A549 (cell line): ENCODE measurements at regions not wholly inside any gene's neighbourhood (a gene's known extent, or its start where the extent isn't known, plus 50 kb on each side); places are given as distances from the start of the nearest gene placed in this dataset.

Experiments used
- EHMT2 ChIP-seq: fragments of 200-600 bp; sonication (generic); IDR thresholded peaks from 2 replicates; pipeline ENCODE4 v1.6.1; 2016; ENCODE audit warnings: antibody characterized with exemption, low read depth, mild to moderate bottlenecking, moderate library complexity
- JUN ChIP-seq, 2 experiments: fragments of >200 bp; sonication (Bioruptor Twin); formaldehyde crosslinking; IDR thresholded peaks; 2 replicates in 1 of 2; 3 replicates in 1 of 2; pipeline ENCODE4 v1.6.1; 2016 to 2017
- JUNB ChIP-seq: fragments of >200 bp; sonication (Bioruptor Twin); formaldehyde crosslinking; IDR thresholded peaks from 2 replicates; pipeline ENCODE4 v1.6.1; 2016
- NFE2L2 ChIP-seq: fragments of 150-350 bp; conservative IDR thresholded peaks from 2 replicates; pipeline ENCODE4 v1.6.1; 2014; ENCODE audit warnings: low read length
- NR3C1 ChIP-seq: fragments of >200 bp; sonication (Bioruptor Twin); formaldehyde crosslinking; IDR thresholded peaks from 3 replicates; pipeline ENCODE4 v1.6.1; 2017
- PHF8 ChIP-seq: fragments of 200-600 bp; sonication (generic); IDR thresholded peaks from 2 replicates; pipeline ENCODE4 v1.6.1; 2016; ENCODE audit warnings: low read depth, mild to moderate bottlenecking, antibody characterized with exemption, moderate library complexity, borderline replicate concordance
- POLR2A ChIP-seq: IDR thresholded peaks from 2 replicates; pipeline ENCODE4 v1.6.1; 2012; ENCODE audit warnings: mild to moderate bottlenecking, low read length
- RAD21 ChIP-seq, 2 experiments: fragments of >200 bp in 1 of 2; sonication (Bioruptor Twin) in 1 of 2; formaldehyde crosslinking in 1 of 2; IDR thresholded peaks in 1 of 2; conservative IDR thresholded peaks in 1 of 2; 2 replicates in 1 of 2; 3 replicates in 1 of 2; pipeline ENCODE4 v1.6.1; 2012 to 2018; ENCODE audit warnings: inconsistent platforms in 1 of 2
- RFX5 ChIP-seq: fragments of 450-650 bp; IDR thresholded peaks from 2 replicates; pipeline ENCODE4 v1.7.1; 2014; ENCODE audit warnings: antibody characterized with exemption, mild to moderate bottlenecking, moderate library complexity
- ZSCAN20 ChIP-seq: fragments of 250-450 bp; sonication (Bioruptor Pico); IDR thresholded peaks from 2 replicates; pipeline ENCODE4 v1.8.0; 2022; ENCODE audit warnings: mild to moderate bottlenecking, moderate library complexity
- TF ChIP-seq, protein P1 (sequence below): fragments of >200 bp; sonication (Bioruptor Twin); formaldehyde crosslinking; IDR thresholded peaks from 3 replicates; pipeline ENCODE4 v1.5.1; 2016
- TF ChIP-seq, protein P2 (sequence below): IDR thresholded peaks from 2 replicates; pipeline ENCODE4 v1.6.1; 2012

DNA sequence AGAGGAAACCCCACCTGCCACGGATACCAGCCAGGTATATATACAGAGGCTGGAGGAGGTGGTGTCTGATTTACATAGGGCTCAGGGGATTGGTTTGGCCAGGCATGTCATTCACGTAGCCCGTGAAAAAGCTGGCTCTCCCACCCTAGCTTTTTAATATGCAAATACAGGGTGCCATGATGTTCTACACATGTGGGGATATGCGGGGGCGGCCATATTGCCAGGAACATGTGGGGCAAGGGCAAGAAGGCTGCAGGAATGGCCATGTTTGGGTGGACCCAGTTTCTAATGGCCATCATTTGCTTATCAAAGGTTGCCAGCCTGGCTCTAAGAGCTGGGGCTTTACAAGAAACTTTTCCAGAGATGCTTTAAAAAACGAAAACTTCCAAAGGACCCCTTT lies 131.5 kb upstream of the KIF5B start:
- TF ChIP-seq, protein P1, sequence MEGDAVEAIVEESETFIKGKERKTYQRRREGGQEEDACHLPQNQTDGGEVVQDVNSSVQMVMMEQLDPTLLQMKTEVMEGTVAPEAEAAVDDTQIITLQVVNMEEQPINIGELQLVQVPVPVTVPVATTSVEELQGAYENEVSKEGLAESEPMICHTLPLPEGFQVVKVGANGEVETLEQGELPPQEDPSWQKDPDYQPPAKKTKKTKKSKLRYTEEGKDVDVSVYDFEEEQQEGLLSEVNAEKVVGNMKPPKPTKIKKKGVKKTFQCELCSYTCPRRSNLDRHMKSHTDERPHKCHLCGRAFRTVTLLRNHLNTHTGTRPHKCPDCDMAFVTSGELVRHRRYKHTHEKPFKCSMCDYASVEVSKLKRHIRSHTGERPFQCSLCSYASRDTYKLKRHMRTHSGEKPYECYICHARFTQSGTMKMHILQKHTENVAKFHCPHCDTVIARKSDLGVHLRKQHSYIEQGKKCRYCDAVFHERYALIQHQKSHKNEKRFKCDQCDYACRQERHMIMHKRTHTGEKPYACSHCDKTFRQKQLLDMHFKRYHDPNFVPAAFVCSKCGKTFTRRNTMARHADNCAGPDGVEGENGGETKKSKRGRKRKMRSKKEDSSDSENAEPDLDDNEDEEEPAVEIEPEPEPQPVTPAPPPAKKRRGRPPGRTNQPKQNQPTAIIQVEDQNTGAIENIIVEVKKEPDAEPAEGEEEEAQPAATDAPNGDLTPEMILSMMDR: no peak
- no peak for TF ChIP-seq RFX5
- TF ChIP-seq EHMT2: no peak
- no peak for TF ChIP-seq JUN (IDR thresholded peaks at IDR 0.05)
- no peak for TF ChIP-seq ZSCAN20 (CRISPR knock-in tag)
- no peak for TF ChIP-seq PHF8
- TF ChIP-seq NR3C1: no peak
- no peak for TF ChIP-seq JUNB
- TF ChIP-seq, protein P2, sequence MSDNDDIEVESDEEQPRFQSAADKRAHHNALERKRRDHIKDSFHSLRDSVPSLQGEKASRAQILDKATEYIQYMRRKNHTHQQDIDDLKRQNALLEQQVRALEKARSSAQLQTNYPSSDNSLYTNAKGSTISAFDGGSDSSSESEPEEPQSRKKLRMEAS: no peak
- no peak for TF ChIP-seq POLR2A
- TF ChIP-seq RAD21 (conservative IDR thresholded peaks at IDR 0.05 in 1 of 2, IDR thresholded peaks at IDR 0.05 in 1 of 2): no peak
- no peak for TF ChIP-seq NFE2L2
